Lower leg skin (tissue), 4 donors: ENCODE measurements at regions not wholly inside any gene's neighbourhood (a gene's known extent, or its start where the extent isn't known, plus 50 kb on each side); places are given as distances from the start of the nearest gene placed in this dataset.

Source experiments
- DNase-seq, 2 donors: peaks; one replicate each; pipeline ENCODE4 v3.0.0-alpha.2; 2019; ENCODE audit warnings: low spot score in 2 of 2
- H3K4me3 ChIP-seq: fragments of 200-600 bp; sonication (generic); 2 replicates; pipeline ENCODE4 v1.5.1; 2017; ENCODE audit warnings: mild to moderate bottlenecking, low read depth; ENCODE audit not compliant: poor library complexity, severe bottlenecking
- POLR2A ChIP-seq, 2 donors: fragments of 450-650 bp; IDR thresholded peaks; one replicate each; pipeline ENCODE4 v1.6.1; 2016 to 2017; ENCODE audit warnings: antibody characterized with exemption in 2 of 2, mild to moderate bottlenecking in 1 of 2, moderate library complexity in 1 of 2
- WGBS, 2 donors: methylation state at CpG; one replicate each; pipeline ENCODE4 v1.1.5; 2018; 5-methylcytosine and 5-hydroxymethylcytosine counted together
- intact Hi-C: fragments of 100-400 bp; cut with DNase I; formaldehyde crosslinking; loops from one replicate; pipeline ENCODE4 v1.15.0; 2023; ENCODE audit warnings: low total_unique reads
- TF ChIP-seq, protein P1 (sequence below), 3 donors: fragments of 450-650 bp; IDR thresholded peaks; one replicate each; pipeline ENCODE4 v1.5.1; 2016; ENCODE audit warnings: antibody characterized with exemption in 3 of 3, mild to moderate bottlenecking in 3 of 3, moderate library complexity in 2 of 3

- whole genome bisulfite sequencing, 2 donors, result 91 to 92% methylated on average over 2 of the region's 2 CpGs
- no peak for TF ChIP-seq POLR2A (IDR thresholded peaks at IDR 0.05)
- TF ChIP-seq, protein P1, sequence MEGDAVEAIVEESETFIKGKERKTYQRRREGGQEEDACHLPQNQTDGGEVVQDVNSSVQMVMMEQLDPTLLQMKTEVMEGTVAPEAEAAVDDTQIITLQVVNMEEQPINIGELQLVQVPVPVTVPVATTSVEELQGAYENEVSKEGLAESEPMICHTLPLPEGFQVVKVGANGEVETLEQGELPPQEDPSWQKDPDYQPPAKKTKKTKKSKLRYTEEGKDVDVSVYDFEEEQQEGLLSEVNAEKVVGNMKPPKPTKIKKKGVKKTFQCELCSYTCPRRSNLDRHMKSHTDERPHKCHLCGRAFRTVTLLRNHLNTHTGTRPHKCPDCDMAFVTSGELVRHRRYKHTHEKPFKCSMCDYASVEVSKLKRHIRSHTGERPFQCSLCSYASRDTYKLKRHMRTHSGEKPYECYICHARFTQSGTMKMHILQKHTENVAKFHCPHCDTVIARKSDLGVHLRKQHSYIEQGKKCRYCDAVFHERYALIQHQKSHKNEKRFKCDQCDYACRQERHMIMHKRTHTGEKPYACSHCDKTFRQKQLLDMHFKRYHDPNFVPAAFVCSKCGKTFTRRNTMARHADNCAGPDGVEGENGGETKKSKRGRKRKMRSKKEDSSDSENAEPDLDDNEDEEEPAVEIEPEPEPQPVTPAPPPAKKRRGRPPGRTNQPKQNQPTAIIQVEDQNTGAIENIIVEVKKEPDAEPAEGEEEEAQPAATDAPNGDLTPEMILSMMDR (IDR thresholded peaks at IDR 0.05), result no peak
Observed at GRCh38 chr2:83757329-83757728, 701.8 kb downstream of the SUCLG1 start.

GRCh38 chr2:83756219-83756618 lies 702.9 kb downstream of the SUCLG1 start:
- TF ChIP-seq, protein P1 (IDR thresholded peaks at IDR 0.05), result no peak
- TF ChIP-seq POLR2A (IDR thresholded peaks at IDR 0.05), result no peak
- intact Hi-C loops, result no loop called here
- no peak for DNase-seq
- WGBS, 2 donors, result 95 to 100% methylated on average over 1 of the region's 1 CpG
- no peak overlapping the region for H3K4me3 ChIP-seq

More at GRCh38 chr2:83757329-83757728, 701.8 kb downstream of the SUCLG1 start:
- no peak overlapping the region for H3K4me3 ChIP-seq
- no peak for DNase-seq
- intact Hi-C loops, result no loop called here

DNA sequence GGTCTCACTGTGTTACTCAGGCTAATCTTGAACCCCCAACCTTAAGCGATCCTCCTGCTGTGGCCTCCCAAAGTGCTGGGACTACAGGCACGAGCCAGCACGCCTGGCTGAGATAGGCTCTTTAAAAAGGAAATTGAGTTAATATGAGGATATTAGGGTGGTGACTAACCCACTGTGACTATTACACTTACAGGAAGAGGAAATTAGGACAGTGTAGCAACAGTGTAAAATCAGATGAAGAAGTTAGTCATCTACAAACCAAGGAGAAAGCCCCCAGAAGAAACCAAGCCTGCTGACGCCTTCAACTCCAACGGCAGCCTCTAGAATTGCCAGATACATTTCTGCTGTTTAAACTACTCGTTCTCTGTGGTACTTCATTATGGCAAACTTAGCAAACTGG lies 711.9 kb downstream of the SUCLG1 start:
- no peak for DNase-seq
- no peak for TF ChIP-seq POLR2A (IDR thresholded peaks at IDR 0.05)
- 86 to 90% methylated on average over 6 of the region's 6 CpGs for WGBS, 2 donors
- intact Hi-C loops, result no loop called here
- H3K4me3 ChIP-seq, result no peak overlapping the region

GRCh38 chr2:83744855-83745254 lies 714.2 kb downstream of the SUCLG1 start:
- H3K4me3 ChIP-seq, result no peak overlapping the region
- intact Hi-C loops, result no loop called here
- TF ChIP-seq, protein P1 (IDR thresholded peaks at IDR 0.05), result no peak
- TF ChIP-seq POLR2A (IDR thresholded peaks at IDR 0.05), result no peak
- no peak for DNase-seq
- 77 to 79% methylated on average over 4 of the region's 4 CpGs for WGBS, 2 donors

DNA sequence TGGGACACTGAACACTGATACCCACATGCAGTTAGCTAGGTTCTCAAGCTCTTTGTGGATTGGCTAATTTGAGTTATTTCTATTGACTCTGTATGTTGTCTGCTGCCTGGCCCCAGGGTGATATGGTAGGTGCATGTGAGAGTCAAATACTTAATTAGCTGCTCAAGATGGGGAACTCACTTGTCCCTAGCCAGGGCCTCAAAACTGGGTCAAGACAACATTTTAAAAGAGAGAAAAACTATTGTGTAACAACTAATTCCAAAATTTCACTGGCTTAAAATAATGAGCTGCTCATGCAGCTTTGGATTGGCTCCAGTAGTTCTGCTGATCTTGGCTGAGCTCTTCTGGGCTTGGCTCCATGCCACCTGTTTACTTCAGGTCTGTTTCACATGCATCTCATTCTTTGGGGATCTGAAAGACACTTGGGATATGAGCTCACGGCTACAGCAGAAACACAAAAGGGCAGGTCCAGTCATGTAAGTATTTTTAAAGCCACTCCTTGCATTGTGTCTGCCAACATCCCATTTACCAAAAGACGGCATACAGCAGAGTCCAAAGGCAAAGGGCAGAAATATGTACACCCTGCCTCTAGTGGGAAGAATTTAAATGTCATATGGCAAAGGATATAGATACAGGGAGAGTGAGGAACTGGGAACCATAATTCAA lies 716.8 kb downstream of the SUCLG1 start:
- intact Hi-C loops, result no loop called here
- TF ChIP-seq, protein P1 (IDR thresholded peaks at IDR 0.05), result no peak
- no peak for TF ChIP-seq POLR2A (IDR thresholded peaks at IDR 0.05)
- H3K4me3 ChIP-seq, result no peak overlapping the region
- peak; percentile 19 to 83 for DNase-seq
- WGBS, 2 donors, result 8 to 18% methylated on average over 2 of the region's 2 CpGs

DNA sequence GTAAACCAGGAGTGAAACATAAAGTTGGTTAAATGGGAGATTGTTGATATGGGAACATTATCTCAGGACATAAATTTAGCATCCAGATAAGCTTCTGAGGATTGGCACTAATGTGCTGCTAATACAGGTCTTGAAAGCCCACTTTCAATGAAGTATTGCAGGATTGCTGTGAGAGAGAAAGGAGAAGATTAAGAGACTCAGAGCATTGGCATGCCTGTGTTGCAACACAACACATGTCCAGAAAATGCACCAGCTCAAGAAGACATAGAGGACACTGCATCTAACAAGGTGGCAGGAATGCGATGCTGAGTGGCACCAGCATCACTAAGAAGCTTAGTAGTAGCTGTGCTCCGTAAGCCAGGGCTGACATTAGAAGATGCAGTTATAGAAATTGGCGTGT lies 728.9 kb downstream of the SUCLG1 start:
- no peak for DNase-seq
- H3K4me3 ChIP-seq, result no peak overlapping the region
- intact Hi-C loops, result no loop called here
- WGBS, 2 donors, result 75 to 81% methylated on average over 3 of the region's 3 CpGs
- TF ChIP-seq, protein P1 (IDR thresholded peaks at IDR 0.05), result no peak
- no peak for TF ChIP-seq POLR2A (IDR thresholded peaks at IDR 0.05)
